Right lobe of liver (tissue), 4 donors: ENCODE measurements at regions not wholly inside any gene's neighbourhood (a gene's known extent, or its start where the extent isn't known, plus 50 kb on each side); places are given as distances from the start of the nearest gene placed in this dataset.

Experiments
- POLR2A ChIP-seq: fragments of 450-650 bp; IDR thresholded peaks from one replicate; pipeline ENCODE4 v1.6.1; 2017; ENCODE audit warnings: antibody characterized with exemption, mild to moderate bottlenecking
- TF ChIP-seq, protein P1 (sequence below), 4 donors: fragments of 200-600 bp in 3 of 4; fragments of 450-650 bp in 1 of 4; IDR thresholded peaks; one replicate each; pipeline versions ENCODE4 v1.5.1 to v1.8.0; 2016 to 2022; ENCODE audit warnings: antibody characterized with exemption in 4 of 4, mild to moderate bottlenecking in 2 of 4
- donor health status: DM: no; HTN: no; CAD: no.
- donor health status: DM: no; HTN: no; CAD: no.
- donor health status: DM: no; HTN: yes; CAD: no.

DNA sequence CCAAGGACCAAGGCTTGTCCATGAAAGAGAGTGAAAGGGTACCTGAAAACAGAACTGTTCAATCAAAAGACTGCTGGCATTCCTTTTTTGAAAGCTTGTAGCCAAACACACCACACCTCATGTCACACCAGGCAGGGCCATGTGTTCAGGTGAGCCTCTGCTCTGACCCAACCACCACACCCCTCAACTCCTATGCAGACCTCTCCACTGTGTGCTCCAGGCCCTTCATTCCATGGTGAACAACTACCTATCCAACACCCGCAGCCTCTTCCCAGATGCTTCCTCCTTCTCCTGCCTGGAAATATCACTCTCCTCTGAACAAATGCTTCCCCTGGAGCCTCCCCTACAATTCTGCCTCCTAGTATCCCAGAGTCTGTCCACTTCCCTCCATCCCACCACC lies 166.6 kb downstream of the AVL9 start:
- TF ChIP-seq, protein P1, sequence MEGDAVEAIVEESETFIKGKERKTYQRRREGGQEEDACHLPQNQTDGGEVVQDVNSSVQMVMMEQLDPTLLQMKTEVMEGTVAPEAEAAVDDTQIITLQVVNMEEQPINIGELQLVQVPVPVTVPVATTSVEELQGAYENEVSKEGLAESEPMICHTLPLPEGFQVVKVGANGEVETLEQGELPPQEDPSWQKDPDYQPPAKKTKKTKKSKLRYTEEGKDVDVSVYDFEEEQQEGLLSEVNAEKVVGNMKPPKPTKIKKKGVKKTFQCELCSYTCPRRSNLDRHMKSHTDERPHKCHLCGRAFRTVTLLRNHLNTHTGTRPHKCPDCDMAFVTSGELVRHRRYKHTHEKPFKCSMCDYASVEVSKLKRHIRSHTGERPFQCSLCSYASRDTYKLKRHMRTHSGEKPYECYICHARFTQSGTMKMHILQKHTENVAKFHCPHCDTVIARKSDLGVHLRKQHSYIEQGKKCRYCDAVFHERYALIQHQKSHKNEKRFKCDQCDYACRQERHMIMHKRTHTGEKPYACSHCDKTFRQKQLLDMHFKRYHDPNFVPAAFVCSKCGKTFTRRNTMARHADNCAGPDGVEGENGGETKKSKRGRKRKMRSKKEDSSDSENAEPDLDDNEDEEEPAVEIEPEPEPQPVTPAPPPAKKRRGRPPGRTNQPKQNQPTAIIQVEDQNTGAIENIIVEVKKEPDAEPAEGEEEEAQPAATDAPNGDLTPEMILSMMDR (IDR thresholded peaks at IDR 0.05): no peak
- no peak for TF ChIP-seq POLR2A
